Glomerular endothelial cell (primary cell): ENCODE measurements at regions not wholly inside any gene's neighbourhood (a gene's known extent, or its start where the extent isn't known, plus 50 kb on each side); places are given as distances from the start of the nearest gene placed in this dataset.

Experiments used
- DNase-seq: peaks from one replicate; pipeline ENCODE4 v3.0.0-alpha.2; 2011; ENCODE audit warnings: low read depth, low spot score; ENCODE audit errors: extremely low read depth

GRCh38 chr17:72046178-72046577 lies 74.6 kb upstream of the SOX9 start:
- no peak for DNase-seq

GRCh38 chr17:72046643-72047612 lies 73.9 kb upstream of the SOX9 start:
- DNase-seq, result no peak

DNA sequence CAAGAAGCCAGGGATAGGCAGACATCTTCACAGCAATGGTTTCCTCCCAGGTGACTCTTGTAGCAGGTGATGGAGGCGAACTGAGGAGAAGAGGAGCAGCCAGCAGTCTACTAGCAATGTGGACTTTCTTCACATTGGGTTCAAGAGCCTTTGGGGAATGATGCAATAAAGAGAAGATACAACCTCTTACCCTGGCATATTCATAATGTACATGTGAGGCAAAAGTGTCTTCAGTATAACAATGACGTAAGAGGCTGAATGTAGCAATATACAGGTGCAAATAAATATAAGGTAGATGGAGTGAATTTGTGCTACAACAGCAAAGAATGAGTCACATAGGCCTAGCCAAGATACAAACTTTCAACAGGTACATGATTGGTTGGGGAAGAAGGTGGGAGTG lies 70.9 kb upstream of the SOX9 start:
- no peak for DNase-seq

DNA sequence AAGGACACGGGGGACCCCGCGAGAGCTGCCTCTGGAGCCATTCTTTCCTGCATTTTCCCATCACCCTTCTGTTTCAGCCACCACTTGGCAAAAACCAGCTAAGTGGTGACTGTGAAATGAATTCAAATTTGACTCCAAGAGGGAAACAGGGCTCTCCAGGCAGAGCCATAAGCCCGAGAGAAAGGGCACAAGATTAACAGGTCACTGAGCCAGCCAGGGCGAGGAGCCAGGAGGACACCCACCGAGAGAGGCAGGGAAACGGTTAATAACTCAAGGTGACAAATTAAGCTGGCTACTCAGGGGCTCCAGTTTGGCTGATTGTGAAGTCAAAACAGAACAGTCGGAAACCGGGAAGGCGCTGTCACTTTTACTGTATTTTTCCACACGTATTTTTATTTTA lies 67.8 kb upstream of the SOX9 start:
- DNase-seq, result no peak

GRCh38 chr17:72053449-72053848 lies 67.4 kb upstream of the SOX9 start:
- no peak for DNase-seq

- DNase-seq, result no peak
Measured at GRCh38 chr17:72056155-72056554, 64.7 kb upstream of the SOX9 start.

- DNase-seq, result no peak
Measured at GRCh38 chr17:72056727-72057290, 64.0 kb upstream of the SOX9 start.

DNA sequence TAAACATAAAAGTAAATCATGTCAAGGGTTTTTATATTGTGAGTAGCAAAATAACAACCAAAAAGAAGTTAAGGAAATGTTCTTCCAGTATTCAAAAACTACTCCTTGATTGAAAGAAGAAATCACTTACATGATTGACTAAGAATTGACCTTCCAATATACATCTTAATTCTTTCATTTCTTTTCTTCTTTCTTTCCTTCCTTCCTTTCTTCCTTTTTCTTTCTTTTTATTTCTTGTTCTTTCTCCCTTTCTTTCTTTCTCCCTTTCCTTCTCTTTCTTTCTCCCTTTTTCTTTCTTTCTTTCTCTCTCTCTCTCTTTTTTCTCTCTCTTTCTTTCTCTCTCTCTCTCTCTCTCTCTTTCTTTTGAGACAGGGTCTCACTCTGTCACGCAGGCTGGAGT lies 60.7 kb upstream of the SOX9 start:
- no peak for DNase-seq

DNA sequence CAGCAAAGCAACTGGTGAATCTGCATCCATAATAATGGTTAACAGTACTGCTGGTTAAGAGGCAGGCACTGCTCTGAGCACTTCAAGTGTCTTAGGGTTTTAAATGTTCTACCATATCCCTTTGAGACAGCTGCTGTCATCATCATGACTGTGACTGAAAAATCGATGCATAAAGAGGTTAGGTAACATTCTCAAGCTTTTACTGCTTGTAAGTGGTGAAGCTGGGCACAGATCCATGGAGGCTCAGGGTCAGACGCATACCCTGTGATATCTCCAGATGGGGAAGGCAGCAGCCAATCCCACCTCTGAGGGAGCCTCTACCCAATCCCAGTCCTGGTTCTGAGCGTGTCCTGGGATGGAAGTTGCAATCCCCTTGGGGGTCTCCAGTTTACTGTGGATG lies 57.6 kb upstream of the SOX9 start:
- DNase-seq, result no peak

DNA sequence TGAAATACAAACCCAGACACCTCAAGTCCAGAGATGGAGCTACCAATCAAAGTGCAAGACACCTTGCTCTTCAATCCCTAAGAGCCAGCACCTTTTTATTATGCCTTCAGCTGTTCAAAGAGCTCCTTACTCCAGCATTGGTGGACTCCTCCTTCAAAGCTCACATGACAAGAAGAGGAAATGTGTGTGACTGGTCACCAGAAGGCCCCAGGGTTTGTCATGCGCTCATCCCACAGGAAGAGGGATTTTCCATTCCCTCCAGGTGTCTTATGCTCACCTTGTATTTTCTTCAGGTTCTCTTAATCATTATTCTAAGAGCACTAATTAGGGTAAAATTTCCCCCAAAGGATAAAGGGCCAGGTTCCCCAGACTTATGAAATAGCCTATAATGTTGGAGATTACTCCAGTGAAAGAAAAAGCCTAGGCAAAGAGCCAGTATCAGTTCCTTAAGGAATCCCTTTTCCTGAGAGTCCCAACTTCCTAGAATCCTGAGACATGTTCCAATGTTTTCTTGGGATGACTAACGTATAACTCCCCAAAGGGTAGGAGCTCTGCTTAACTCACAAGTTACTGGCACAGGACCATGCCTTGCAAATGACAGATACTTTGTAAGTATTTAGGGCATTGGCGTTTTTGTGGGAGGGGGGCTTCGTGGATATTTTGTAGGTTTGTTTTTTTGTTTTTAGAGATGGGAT lies 56.9 kb upstream of the SOX9 start:
- DNase-seq, result no peak

DNA sequence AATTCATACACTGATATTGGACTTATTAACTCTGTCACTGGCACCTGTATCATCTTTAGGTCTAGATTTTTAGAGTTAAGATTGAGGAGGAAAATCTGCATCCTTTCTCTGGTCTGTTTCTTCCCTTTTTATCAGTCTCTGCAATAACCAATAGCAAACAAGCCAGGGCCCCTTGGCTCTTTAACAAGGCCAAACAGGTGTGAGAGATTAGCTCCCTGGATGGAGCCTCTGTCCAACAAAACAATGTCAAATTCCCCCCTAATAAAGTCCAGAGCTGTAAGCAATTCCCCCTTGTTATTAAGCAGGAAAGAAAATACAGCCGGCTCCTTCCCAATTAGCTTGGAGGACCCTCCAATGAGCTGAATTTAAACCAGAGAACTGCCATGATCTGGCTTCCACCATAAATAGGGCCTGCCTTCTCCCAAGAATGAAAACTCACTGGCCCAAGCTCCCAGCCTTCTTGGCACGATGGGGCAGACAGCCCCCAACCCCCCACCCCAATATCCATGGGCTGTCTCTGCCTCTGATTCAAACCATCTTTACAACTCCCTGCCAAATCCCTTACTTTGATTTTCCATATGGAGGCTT lies 56.1 kb upstream of the SOX9 start:
- DNase-seq, result no peak

GRCh38 chr17:72065556-72065955 lies 55.3 kb upstream of the SOX9 start:
- DNase-seq, result no peak

DNA sequence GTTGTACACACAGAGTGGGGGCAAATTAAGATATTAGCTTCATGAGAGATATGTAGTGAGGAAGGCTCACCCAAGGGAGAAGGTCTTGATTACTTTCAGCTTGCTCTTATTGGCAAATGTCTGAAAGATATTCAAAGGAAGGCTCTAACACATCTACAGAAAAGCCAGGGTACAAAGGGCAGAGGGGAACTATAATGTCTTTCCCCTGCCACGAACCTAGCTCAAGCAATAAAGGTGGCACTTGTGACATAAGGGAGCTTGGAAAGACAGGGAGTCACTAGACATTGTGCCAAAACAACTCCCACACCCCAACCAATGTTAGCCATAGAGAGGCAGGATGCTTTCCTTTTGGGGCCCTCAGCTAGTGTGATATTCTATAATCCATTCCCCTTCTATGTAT lies 52.2 kb upstream of the SOX9 start:
- DNase-seq, result no peak

DNA sequence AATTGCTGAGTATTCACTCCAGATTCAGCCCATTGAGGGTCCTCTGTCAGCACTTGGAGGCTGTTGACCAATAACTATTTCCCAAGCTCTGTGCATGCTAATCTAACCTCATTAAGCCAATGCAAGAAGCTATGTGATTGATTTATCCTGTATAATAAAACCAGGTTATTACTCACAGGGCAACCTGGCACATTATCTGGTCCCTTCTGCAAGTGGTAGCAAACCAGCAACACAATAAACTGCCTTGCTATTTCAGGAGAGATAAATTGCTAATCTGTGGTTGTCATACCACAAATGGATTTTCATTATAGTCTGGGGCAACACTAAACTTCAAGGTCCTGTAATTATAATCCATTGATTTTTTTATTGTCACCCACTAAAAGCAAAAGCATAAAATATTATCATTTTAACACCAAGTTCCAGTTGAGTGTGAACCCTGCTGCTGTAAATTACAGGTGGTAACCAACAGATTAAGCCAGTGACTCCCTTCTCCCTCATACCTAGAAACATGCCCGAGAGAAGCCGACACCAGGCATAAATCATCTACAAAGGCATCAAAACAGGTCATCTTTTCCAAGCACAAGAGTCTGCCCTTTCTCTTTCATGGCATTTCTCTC lies 51.1 kb upstream of the SOX9 start:
- DNase-seq, result no peak
